Right lobe of liver (tissue), 4 donors: ENCODE measurements at regions not wholly inside any gene's neighbourhood (a gene's known extent, or its start where the extent isn't known, plus 50 kb on each side); places are given as distances from the start of the nearest gene placed in this dataset.

ENCODE experiments used
- CTCF ChIP-seq, 4 donors: fragments of 200-600 bp in 3 of 4; fragments of 450-650 bp in 1 of 4; IDR thresholded peaks; one replicate each; pipeline versions ENCODE4 v1.5.1 to v1.8.0; 2016 to 2022; ENCODE audit warnings: antibody characterized with exemption in 4 of 4, mild to moderate bottlenecking in 2 of 4
- POLR2A ChIP-seq: fragments of 450-650 bp; IDR thresholded peaks from one replicate; pipeline ENCODE4 v1.6.1; 2017; ENCODE audit warnings: antibody characterized with exemption, mild to moderate bottlenecking
- donor health status: DM: no; HTN: no; CAD: no.
- donor health status: DM: no; HTN: no; CAD: no.
- donor health status: DM: no; HTN: yes; CAD: no.

GRCh38 chr20:24785141-24786110, 163.6 kb upstream of the CST7 start:
- TF ChIP-seq CTCF (IDR thresholded peaks at IDR 0.05) (no peak), POLR2A (no peak)
